IMR-90 (cell line): ENCODE measurements at regions not wholly inside any gene's neighbourhood (a gene's known extent, or its start where the extent isn't known, plus 50 kb on each side); places are given as distances from the start of the nearest gene placed in this dataset.

Experiments used
- ATAC-seq: fragments of 200-7000 bp; cut with Tn5 transposase; 2 replicates; pipeline ENCODE4 v1.9.1; 2020; ENCODE audit warnings: low read depth, mild to moderate bottlenecking, moderate library complexity
- BruUV-seq: library from RNA; stranded (reverse); fragments of 400-500 nt; replicated peaks from 2 replicates; lab custom pipeline; 2021; lab: Mats Ljungman, UMichigan
- CTCF ChIA-PET: fragments of 300-600 bp; formaldehyde crosslinking; extraction: SDS; loops from one replicate; lab custom pipeline; 2021; ENCODE audit warnings: antibody characterized with exemption; lab: Yijun Ruan, JAX
- POLR2A ChIA-PET: fragments of 300-600 bp; sonication (Branson Sonifier 250); formaldehyde crosslinking; loops from one replicate; lab custom pipeline; 2022; ENCODE audit warnings: antibody characterized with exemption; ENCODE audit not compliant: unreplicated experiment; lab: Charles Lee
- DNase-seq: peaks from one replicate; pipeline ENCODE4 v3.0.0; 2013
- H2AFZ ChIP-seq: replicated peaks from 2 replicates; pipeline ENCODE3; 2013; ENCODE audit warnings: low read length, mild to moderate bottlenecking; ENCODE audit not compliant: poor library complexity
- H2AK5ac ChIP-seq: 2 replicates; pipeline ENCODE4 v1.6.1; 2013; ENCODE audit warnings: low read depth, low read length, inconsistent platforms
- H2AK9ac ChIP-seq: replicated peaks from 2 replicates; pipeline ENCODE3; 2013; ENCODE audit warnings: mild to moderate bottlenecking, low read depth, low read length, moderate library complexity; ENCODE audit not compliant: poor library complexity
- H2BK120ac ChIP-seq: 2 replicates; pipeline ENCODE4 v1.6.1; 2013; ENCODE audit warnings: low read depth, low read length, inconsistent platforms
- H2BK15ac ChIP-seq: 3 replicates; pipeline ENCODE4 v1.6.1; 2013; ENCODE audit warnings: low read depth, low read length, inconsistent platforms
- H2BK20ac ChIP-seq: 2 replicates; pipeline ENCODE4 v1.6.1; 2013; ENCODE audit warnings: low read depth, mild to moderate bottlenecking, inconsistent platforms, low read length, moderate library complexity
- H2BK5ac ChIP-seq: 2 replicates; pipeline ENCODE4 v1.6.1; 2013; ENCODE audit warnings: mild to moderate bottlenecking, low read depth, low read length, inconsistent platforms; ENCODE audit not compliant: poor library complexity, severe bottlenecking
- H3K14ac ChIP-seq: replicated peaks from 2 replicates; pipeline ENCODE4 v1.6.1; 2013; ENCODE audit warnings: low read depth, low read length, inconsistent platforms
- H3K18ac ChIP-seq: 2 replicates; pipeline ENCODE4 v1.6.1; 2013; ENCODE audit warnings: low read depth, low read length, control low read depth
- H3K23ac ChIP-seq: 2 replicates; pipeline ENCODE4 v1.6.1; 2013; ENCODE audit warnings: low read depth, low read length, inconsistent platforms
- H3K27ac ChIP-seq: 2 replicates; pipeline ENCODE4 v1.5.1; 2013; ENCODE audit warnings: mild to moderate bottlenecking, control low read depth, low read length; ENCODE audit not compliant: insufficient read depth
- H3K27me3 ChIP-seq: 2 replicates; pipeline ENCODE4 v1.6.1; 2013; ENCODE audit warnings: low read length; ENCODE audit not compliant: control insufficient read depth, insufficient read depth
- H3K36me3 ChIP-seq: 2 replicates; pipeline ENCODE4 v1.6.1; 2013; ENCODE audit warnings: low read length, mixed read lengths; ENCODE audit not compliant: control insufficient read depth, insufficient read depth
- H3K4ac ChIP-seq: 2 replicates; pipeline ENCODE4 v1.6.1; 2013; ENCODE audit warnings: low read depth, low read length, inconsistent platforms
- H3K4me1 ChIP-seq: 2 replicates; pipeline ENCODE4 v1.6.1; 2013; ENCODE audit warnings: low read length, mixed read lengths; ENCODE audit not compliant: control insufficient read depth, insufficient read depth
- H3K4me2 ChIP-seq: 2 replicates; pipeline ENCODE4 v1.6.1; 2013; ENCODE audit warnings: low read depth, mild to moderate bottlenecking, control low read depth, low read length, moderate library complexity
- H3K4me3 ChIP-seq: 2 replicates; pipeline ENCODE4 v1.5.1; 2013; ENCODE audit warnings: low read depth, mild to moderate bottlenecking, control low read depth, low read length, moderate library complexity; ENCODE audit not compliant: insufficient read depth
- H3K56ac ChIP-seq: 2 replicates; pipeline ENCODE4 v1.6.1; 2013; ENCODE audit warnings: low read length, inconsistent platforms; ENCODE audit not compliant: insufficient read depth; ENCODE audit errors: extremely low read depth
- H3K79me1 ChIP-seq, 2 experiments: 2 replicates each; pipeline ENCODE4 v1.6.1; 2013; ENCODE audit warnings: low read length in 2 of 2, inconsistent platforms in 1 of 2, low read depth in 1 of 2
- H3K9ac ChIP-seq: 2 replicates; pipeline ENCODE4 v1.6.1; 2013; ENCODE audit warnings: low read depth, low read length, control low read depth
- H3K9me1 ChIP-seq: 2 replicates; pipeline ENCODE4 v1.6.1; 2013; ENCODE audit warnings: low read length, inconsistent platforms; ENCODE audit not compliant: insufficient read depth
- H3K9me3 ChIP-seq: 2 replicates; pipeline ENCODE4 v1.6.1; 2013; ENCODE audit warnings: low read length; ENCODE audit not compliant: control insufficient read depth, insufficient read depth
- H4K20me1 ChIP-seq: 2 replicates; pipeline ENCODE4 v1.6.1; 2013; ENCODE audit warnings: low read length, inconsistent platforms; ENCODE audit not compliant: insufficient read depth
- H4K5ac ChIP-seq: 2 replicates; pipeline ENCODE4 v1.6.1; 2013; ENCODE audit warnings: mild to moderate bottlenecking, low read depth, low read length, control low read depth
- H4K8ac ChIP-seq, 2 experiments: 2 replicates each; pipeline ENCODE4 v1.6.1; 2013; ENCODE audit warnings: low read depth in 2 of 2, low read length in 2 of 2, control low read depth in 1 of 2, inconsistent platforms in 1 of 2
- H4K91ac ChIP-seq: 2 replicates; pipeline ENCODE4 v1.6.1; 2013; ENCODE audit warnings: low read depth, low read length, inconsistent platforms; ENCODE audit not compliant: insufficient read depth
- BHLHE40 ChIP-seq: fragments of 150-350 bp; IDR thresholded peaks from 2 replicates; pipeline ENCODE4 v1.6.1; 2016; ENCODE audit warnings: mild to moderate bottlenecking, low read depth, low read length
- CEBPB ChIP-seq: IDR thresholded peaks from 2 replicates; pipeline ENCODE4 v1.6.1; 2012; ENCODE audit warnings: low read depth, low read length, improper control_type of control experiment
- CHD1 ChIP-seq: IDR thresholded peaks from 2 replicates; pipeline ENCODE4 v1.6.1; 2012; ENCODE audit warnings: low read depth, low read length, improper control_type of control experiment
- ELK1 ChIP-seq: fragments of 150-350 bp; IDR thresholded peaks from 2 replicates; pipeline ENCODE4 v1.6.1; 2016; ENCODE audit warnings: low read depth, mild to moderate bottlenecking, low read length, moderate library complexity, borderline replicate concordance
- MAFK ChIP-seq: IDR thresholded peaks from 2 replicates; pipeline ENCODE4 v1.6.1; 2012; ENCODE audit warnings: low read depth, low read length, improper control_type of control experiment
- MAZ ChIP-seq: IDR thresholded peaks from 2 replicates; pipeline ENCODE4 v1.6.1; 2012; ENCODE audit warnings: low read depth, mild to moderate bottlenecking, low read length, improper control_type of control experiment, moderate library complexity, borderline replicate concordance
- NFE2L2 ChIP-seq: fragments of 150-350 bp; IDR thresholded peaks from 2 replicates; pipeline ENCODE4 v1.6.1; 2016; ENCODE audit warnings: low read depth, mild to moderate bottlenecking, low read length
- RAD21 ChIP-seq: IDR thresholded peaks from 2 replicates; pipeline ENCODE4 v1.6.1; 2012; ENCODE audit warnings: low read length, improper control_type of control experiment
- RFX5 ChIP-seq: IDR thresholded peaks from 2 replicates; pipeline ENCODE4 v1.8.0; 2012; ENCODE audit warnings: low read depth, mild to moderate bottlenecking, low read length, moderate library complexity
- SMC3 ChIP-seq: fragments of 150-350 bp; IDR thresholded peaks from 2 replicates; pipeline ENCODE4 v1.6.1; 2016; ENCODE audit warnings: low read depth, mild to moderate bottlenecking, antibody characterized with exemption, low read length, moderate library complexity
- WGBS, 2 experiments: methylation state at CpG; one replicate each; pipeline versions ENCODE4 v1.1.5 to v1.1.7; 2013; ENCODE audit warnings: missing lambda C conversion rate in 2 of 2; ENCODE audit not compliant: insufficient read length in 1 of 2; ENCODE audit errors: extremely low coverage in 2 of 2; 5-methylcytosine and 5-hydroxymethylcytosine counted together
- dilution Hi-C: fragments of 300-500 bp; cut with HindIII; formaldehyde crosslinking; loops from one replicate; pipeline ENCODE4 v1.14.3; 2018; ENCODE audit warnings: low sequenced_read_pairs; ENCODE audit not compliant: unreplicated experiment
- in situ Hi-C: fragments of 300-500 bp; cut with MboI; formaldehyde crosslinking; loops from 3 replicates; pipeline ENCODE4 v1.14.3; 2019; ENCODE audit warnings: low sequenced_read_pairs, inconsistent platforms, mixed read lengths
- intact Hi-C: fragments of 100-400 bp; cut with micrococcal nuclease; formaldehyde crosslinking; loops from 2 replicates; pipeline ENCODE4 v1.10.0; 2022
- TF ChIP-seq, protein P1 (sequence below): fragments of 150-350 bp; IDR thresholded peaks from 2 replicates; pipeline ENCODE4 v1.6.1; 2017; ENCODE audit warnings: mild to moderate bottlenecking, antibody characterized with exemption, low read length, low read depth
- TF ChIP-seq, protein P2 (sequence below): conservative IDR thresholded peaks from 2 replicates; pipeline ENCODE4 v1.5.1; 2012; ENCODE audit warnings: mild to moderate bottlenecking, low read depth, low read length, improper control_type of control experiment

GRCh38 chr15:98083203-98083910 lies 122.9 kb downstream of the ARRDC4 start:
- Histone ChIP-seq H3K79me1 (no peaks in the 10 kb centered on the region), H2BK120ac (no peak overlapping the region), H4K91ac (no peak overlapping the region), H2AK5ac (no peak overlapping the region), H2BK5ac (no peak overlapping the region), H3K9me1 (no peaks in the 10 kb centered on the region), H3K27me3 (no peaks in the 10 kb centered on the region), H3K14ac (no peak overlapping the region), H4K20me1 (no peaks in the 10 kb centered on the region), H3K27ac (no peak overlapping the region), H2AK9ac (no peak overlapping the region), H3K36me3 (no peaks in the 10 kb centered on the region), H3K4ac (no peak overlapping the region), H3K56ac (no peak overlapping the region), H3K4me2 (no peak overlapping the region), H4K5ac (no peak overlapping the region), H3K18ac (no peak overlapping the region), H2BK15ac (no peak overlapping the region), H4K8ac (no peak overlapping the region), H2AFZ (no peak overlapping the region), H3K4me1 (no peaks in the 10 kb centered on the region), H3K4me3 (no peak overlapping the region), H3K23ac (no peak overlapping the region), H3K9ac (no peak overlapping the region), H3K9me3 (no peaks in the 10 kb centered on the region), H2BK20ac (no peak overlapping the region)
- ChIA-PET CTCF (interaction anchor here (1.4 kb wide), 1 partner anchor 175 kb away, joined by 9 read pairs; no protein-coding TSS in a partner anchor), POLR2A (no interaction called here)
- intact Hi-C loops: no loop called here
- WGBS, 2 experiments: 37% methylated on average over 5 of the region's 14 CpGs; no CpG with 5 or more reads in 1 of the 2 experiments
- no peak for ATAC-seq
- dilution Hi-C loops: no loop called here
- BruUV-seq: no TSS peak
- TF ChIP-seq MAZ (no peak), BHLHE40 (no peak), CHD1 (no peak), SMC3 (no peak), ELK1 (no peak), NFE2L2 (no peak), RFX5 (no peak), RAD21 (no peak), CEBPB (no peak), MAFK (no peak)
- TF ChIP-seq, protein P1, sequence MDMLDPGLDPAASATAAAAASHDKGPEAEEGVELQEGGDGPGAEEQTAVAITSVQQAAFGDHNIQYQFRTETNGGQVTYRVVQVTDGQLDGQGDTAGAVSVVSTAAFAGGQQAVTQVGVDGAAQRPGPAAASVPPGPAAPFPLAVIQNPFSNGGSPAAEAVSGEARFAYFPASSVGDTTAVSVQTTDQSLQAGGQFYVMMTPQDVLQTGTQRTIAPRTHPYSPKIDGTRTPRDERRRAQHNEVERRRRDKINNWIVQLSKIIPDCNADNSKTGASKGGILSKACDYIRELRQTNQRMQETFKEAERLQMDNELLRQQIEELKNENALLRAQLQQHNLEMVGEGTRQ: no peak
- TF ChIP-seq, protein P2, sequence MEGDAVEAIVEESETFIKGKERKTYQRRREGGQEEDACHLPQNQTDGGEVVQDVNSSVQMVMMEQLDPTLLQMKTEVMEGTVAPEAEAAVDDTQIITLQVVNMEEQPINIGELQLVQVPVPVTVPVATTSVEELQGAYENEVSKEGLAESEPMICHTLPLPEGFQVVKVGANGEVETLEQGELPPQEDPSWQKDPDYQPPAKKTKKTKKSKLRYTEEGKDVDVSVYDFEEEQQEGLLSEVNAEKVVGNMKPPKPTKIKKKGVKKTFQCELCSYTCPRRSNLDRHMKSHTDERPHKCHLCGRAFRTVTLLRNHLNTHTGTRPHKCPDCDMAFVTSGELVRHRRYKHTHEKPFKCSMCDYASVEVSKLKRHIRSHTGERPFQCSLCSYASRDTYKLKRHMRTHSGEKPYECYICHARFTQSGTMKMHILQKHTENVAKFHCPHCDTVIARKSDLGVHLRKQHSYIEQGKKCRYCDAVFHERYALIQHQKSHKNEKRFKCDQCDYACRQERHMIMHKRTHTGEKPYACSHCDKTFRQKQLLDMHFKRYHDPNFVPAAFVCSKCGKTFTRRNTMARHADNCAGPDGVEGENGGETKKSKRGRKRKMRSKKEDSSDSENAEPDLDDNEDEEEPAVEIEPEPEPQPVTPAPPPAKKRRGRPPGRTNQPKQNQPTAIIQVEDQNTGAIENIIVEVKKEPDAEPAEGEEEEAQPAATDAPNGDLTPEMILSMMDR: no peak
- DNase-seq: no peak
- in situ Hi-C loops: loop anchor here (5.0 kb wide), 1 partner anchor 176 kb away; no protein-coding TSS in a partner anchor
